ENCODE measurements at regions not wholly inside any gene's neighbourhood (a gene's known extent, or its start where the extent isn't known, plus 50 kb on each side); places are given as distances from the start of the nearest gene placed in this dataset.

DNA sequence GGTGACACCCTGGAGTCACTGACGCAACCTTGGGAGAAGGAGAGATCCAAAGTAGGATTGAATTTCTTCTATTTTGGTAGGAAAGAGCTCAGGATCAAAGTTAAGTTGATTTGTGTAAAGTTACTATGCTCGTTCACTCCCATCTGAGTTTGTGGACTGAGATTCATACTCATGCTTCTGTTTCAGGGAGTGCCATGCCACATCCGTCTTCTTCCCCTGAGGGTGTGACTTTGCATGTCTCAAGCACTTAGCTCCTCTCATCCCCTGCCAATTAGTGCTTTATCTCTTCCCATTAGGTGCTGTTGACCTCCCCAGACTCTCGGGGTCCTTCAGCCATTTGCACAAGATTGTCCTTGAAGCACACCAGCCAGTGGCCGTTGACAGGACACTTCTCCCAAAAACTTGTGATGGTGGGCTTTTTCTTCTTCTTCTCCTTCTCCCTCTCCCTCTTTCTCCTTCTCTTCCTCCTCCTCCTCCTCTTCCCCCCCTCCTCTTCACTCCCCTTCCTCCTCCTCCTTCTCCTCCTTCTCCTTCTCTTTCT lies 232.2 kb upstream of the KLF4 start:
- TF ChIP-seq, protein P1, sequence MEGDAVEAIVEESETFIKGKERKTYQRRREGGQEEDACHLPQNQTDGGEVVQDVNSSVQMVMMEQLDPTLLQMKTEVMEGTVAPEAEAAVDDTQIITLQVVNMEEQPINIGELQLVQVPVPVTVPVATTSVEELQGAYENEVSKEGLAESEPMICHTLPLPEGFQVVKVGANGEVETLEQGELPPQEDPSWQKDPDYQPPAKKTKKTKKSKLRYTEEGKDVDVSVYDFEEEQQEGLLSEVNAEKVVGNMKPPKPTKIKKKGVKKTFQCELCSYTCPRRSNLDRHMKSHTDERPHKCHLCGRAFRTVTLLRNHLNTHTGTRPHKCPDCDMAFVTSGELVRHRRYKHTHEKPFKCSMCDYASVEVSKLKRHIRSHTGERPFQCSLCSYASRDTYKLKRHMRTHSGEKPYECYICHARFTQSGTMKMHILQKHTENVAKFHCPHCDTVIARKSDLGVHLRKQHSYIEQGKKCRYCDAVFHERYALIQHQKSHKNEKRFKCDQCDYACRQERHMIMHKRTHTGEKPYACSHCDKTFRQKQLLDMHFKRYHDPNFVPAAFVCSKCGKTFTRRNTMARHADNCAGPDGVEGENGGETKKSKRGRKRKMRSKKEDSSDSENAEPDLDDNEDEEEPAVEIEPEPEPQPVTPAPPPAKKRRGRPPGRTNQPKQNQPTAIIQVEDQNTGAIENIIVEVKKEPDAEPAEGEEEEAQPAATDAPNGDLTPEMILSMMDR (IDR thresholded peaks at IDR 0.05) = no peak
- TF ChIP-seq EZH2 (IDR thresholded peaks at IDR 0.05; ENCODE audit: borderline replicate concordance, insufficient read depth, low read depth, low read length, poor library complexity, severe bottlenecking) = no peak

Data from B cell (primary cell).